Brain microvascular endothelial cell (primary cell): ENCODE measurements at regions not wholly inside any gene's neighbourhood (a gene's known extent, or its start where the extent isn't known, plus 50 kb on each side); places are given as distances from the start of the nearest gene placed in this dataset.

Experiments used
- DNase-seq: peaks from one replicate; pipeline ENCODE4 v3.0.0-alpha.2; 2020
- H3K27ac ChIP-seq: fragments of 250-450 bp; sonication (Bioruptor Pico); 2 replicates; pipeline ENCODE4 v1.5.1; 2020; ENCODE audit warnings: mild to moderate bottlenecking, moderate library complexity
- H3K27me3 ChIP-seq: fragments of 250-450 bp; sonication (Bioruptor Pico); replicated peaks from 2 replicates; pipeline ENCODE4 v1.5.1; 2020; ENCODE audit warnings: mild to moderate bottlenecking
- H3K36me3 ChIP-seq: fragments of 250-450 bp; sonication (Bioruptor Pico); replicated peaks from 2 replicates; pipeline ENCODE4 v1.5.1; 2020; ENCODE audit warnings: mild to moderate bottlenecking
- H3K4me3 ChIP-seq: 2 replicates; pipeline ENCODE4 v1.5.1; 2011; ENCODE audit warnings: low read depth, mild to moderate bottlenecking, control low read depth, low read length, moderate library complexity
- CTCF ChIP-seq: IDR thresholded peaks from 2 replicates; pipeline ENCODE4 v1.5.1; 2011; ENCODE audit warnings: low read depth, mild to moderate bottlenecking, moderate library complexity, low read length, control low read depth, inconsistent platforms; ENCODE audit errors: missing control alignments
- in situ Hi-C: cut with HindIII; loops from 2 replicates; pipeline ENCODE4 v1.10.0; 2017; ENCODE audit warnings: low sequenced_read_pairs, low pct_ligation_motif_present

- Histone ChIP-seq H3K36me3 (no peaks in the 10 kb centered on the region), H3K27ac (no peak overlapping the region), H3K27me3 (no peaks in the 10 kb centered on the region), H3K4me3 (no peak overlapping the region)
- in situ Hi-C loops: no loop called here
- TF ChIP-seq CTCF: no peak
- no peak for DNase-seq
Measured at GRCh38 chr5:79875230-79875629, 115.8 kb downstream of the MTX3 start.

GRCh38 chr5:79873187-79873586 is 117.9 kb downstream of the MTX3 start:
- H3K4me3 ChIP-seq: no peak overlapping the region
- DNase-seq: no peak
- H3K36me3 ChIP-seq: no peaks in the 10 kb centered on the region
- in situ Hi-C loops: no loop called here
- no peak overlapping the region for H3K27ac ChIP-seq
- TF ChIP-seq CTCF: no peak
- no peaks in the 10 kb centered on the region for H3K27me3 ChIP-seq

GRCh38 chr5:79872291-79872690 is 118.8 kb downstream of the MTX3 start:
- Histone ChIP-seq H3K27me3 (no peaks in the 10 kb centered on the region), H3K36me3 (no peaks in the 10 kb centered on the region), H3K27ac (no peak overlapping the region), H3K4me3 (no peak overlapping the region)
- in situ Hi-C loops: no loop called here
- no peak for DNase-seq
- no peak for TF ChIP-seq CTCF

GRCh38 chr5:79871364-79872120 is 119.5 kb downstream of the MTX3 start:
- no peak overlapping the region for H3K27ac ChIP-seq
- no peaks in the 10 kb centered on the region for H3K27me3 ChIP-seq
- H3K4me3 ChIP-seq: no peak overlapping the region
- in situ Hi-C loops: no loop called here
- no peak for TF ChIP-seq CTCF
- no peak for DNase-seq
- no peaks in the 10 kb centered on the region for H3K36me3 ChIP-seq

- H3K4me3 ChIP-seq: no peak overlapping the region
- no peak for TF ChIP-seq CTCF
- no peaks in the 10 kb centered on the region for H3K36me3 ChIP-seq
- DNase-seq: no peak
- in situ Hi-C loops: no loop called here
- H3K27ac ChIP-seq: no peak overlapping the region
- no peaks in the 10 kb centered on the region for H3K27me3 ChIP-seq
Measured at GRCh38 chr5:79868163-79868670, 122.8 kb downstream of the MTX3 start.

GRCh38 chr5:79865579-79865978 is 125.5 kb downstream of the MTX3 start:
- no peak overlapping the region for H3K27ac ChIP-seq

More at GRCh38 chr5:79865579-79865978, 125.5 kb downstream of the MTX3 start:
- in situ Hi-C loops: no loop called here
- Histone ChIP-seq H3K36me3 (no peaks in the 10 kb centered on the region), H3K4me3 (no peak overlapping the region), H3K27me3 (no peaks in the 10 kb centered on the region)
- no peak for TF ChIP-seq CTCF
- DNase-seq: no peak
